ENCODE measurements at regions not wholly inside any gene's neighbourhood (a gene's known extent, or its start where the extent isn't known, plus 50 kb on each side); places are given as distances from the start of the nearest gene placed in this dataset.

DNA sequence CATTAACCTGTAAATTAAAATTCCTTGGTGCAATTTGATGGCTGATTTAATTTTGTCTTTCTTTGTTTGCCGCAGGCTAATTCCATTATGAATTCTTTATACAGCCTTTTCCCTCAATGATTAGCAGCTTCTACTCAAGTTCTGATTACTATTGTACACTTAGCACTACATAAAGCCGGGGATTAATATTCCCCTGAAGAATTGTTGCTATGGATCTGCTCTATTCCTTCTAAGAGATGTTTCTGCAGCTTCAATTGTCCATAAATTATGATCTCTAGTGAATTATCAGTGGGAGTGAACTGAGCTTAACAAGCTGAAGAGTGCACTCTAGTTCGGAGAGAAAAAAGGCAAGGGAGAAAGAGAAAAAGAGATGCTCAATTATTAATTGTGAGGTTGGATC, 433.7 kb upstream of the SPRED2 start:
- Histone ChIP-seq H3K9ac (no peak overlapping the region), H3K4me3 (ENCODE audit: low read depth, low read length) (no peak overlapping the region)

DNA sequence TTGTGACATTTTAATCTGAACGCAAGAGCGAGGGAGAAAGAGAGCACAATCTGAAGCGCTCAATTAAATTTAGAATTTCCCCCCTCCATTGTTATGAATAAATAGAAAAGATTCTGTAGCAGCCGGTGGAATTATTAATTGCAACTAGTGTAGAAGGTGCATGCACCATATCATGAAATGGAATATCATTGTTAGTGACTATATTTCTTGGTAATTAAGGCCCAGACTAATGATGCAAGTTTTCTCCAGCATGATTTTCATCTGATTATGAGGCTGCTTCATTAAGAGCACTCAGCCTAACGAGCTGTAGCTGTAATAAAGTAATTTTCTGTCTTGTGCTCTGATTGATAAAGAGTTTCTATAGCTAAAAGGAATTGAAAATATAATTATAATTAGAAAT, 432.2 kb upstream of the SPRED2 start:
- Histone ChIP-seq H3K27ac (no peak overlapping the region), H3K4me1 (no peaks in the 10 kb centered on the region), H3K36me3 (ENCODE audit: control insufficient read depth, insufficient read depth, low read length) (no peaks in the 10 kb centered on the region), H3K9ac (no peak overlapping the region), H2AFZ (no peak overlapping the region), H3K4me3 (ENCODE audit: low read depth, low read length) (no peak overlapping the region), H3K4me2 (ENCODE audit: low read length) (no peak overlapping the region), H3K27me3 (ENCODE audit: control insufficient read depth, insufficient read depth, low read length) (no peaks in the 10 kb centered on the region), H3K79me2 (no peaks in the 10 kb centered on the region), H3K9me3 (ENCODE audit: control insufficient read depth, low read length) (no peaks in the 10 kb centered on the region)
- TF ChIP-seq, protein P1, sequence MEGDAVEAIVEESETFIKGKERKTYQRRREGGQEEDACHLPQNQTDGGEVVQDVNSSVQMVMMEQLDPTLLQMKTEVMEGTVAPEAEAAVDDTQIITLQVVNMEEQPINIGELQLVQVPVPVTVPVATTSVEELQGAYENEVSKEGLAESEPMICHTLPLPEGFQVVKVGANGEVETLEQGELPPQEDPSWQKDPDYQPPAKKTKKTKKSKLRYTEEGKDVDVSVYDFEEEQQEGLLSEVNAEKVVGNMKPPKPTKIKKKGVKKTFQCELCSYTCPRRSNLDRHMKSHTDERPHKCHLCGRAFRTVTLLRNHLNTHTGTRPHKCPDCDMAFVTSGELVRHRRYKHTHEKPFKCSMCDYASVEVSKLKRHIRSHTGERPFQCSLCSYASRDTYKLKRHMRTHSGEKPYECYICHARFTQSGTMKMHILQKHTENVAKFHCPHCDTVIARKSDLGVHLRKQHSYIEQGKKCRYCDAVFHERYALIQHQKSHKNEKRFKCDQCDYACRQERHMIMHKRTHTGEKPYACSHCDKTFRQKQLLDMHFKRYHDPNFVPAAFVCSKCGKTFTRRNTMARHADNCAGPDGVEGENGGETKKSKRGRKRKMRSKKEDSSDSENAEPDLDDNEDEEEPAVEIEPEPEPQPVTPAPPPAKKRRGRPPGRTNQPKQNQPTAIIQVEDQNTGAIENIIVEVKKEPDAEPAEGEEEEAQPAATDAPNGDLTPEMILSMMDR (IDR thresholded peaks at IDR 0.05) = no peak

More for the DNA sequence above, 433.7 kb upstream of the SPRED2 start:
- Histone ChIP-seq H3K27me3 (ENCODE audit: control insufficient read depth, insufficient read depth, low read length) (no peaks in the 10 kb centered on the region), H3K36me3 (ENCODE audit: control insufficient read depth, insufficient read depth, low read length) (no peaks in the 10 kb centered on the region), H3K27ac (no peak overlapping the region), H2AFZ (no peak overlapping the region), H3K4me1 (no peaks in the 10 kb centered on the region), H3K4me2 (ENCODE audit: low read length) (no peak overlapping the region), H3K79me2 (no peaks in the 10 kb centered on the region), H3K9me3 (ENCODE audit: control insufficient read depth, low read length) (no peaks in the 10 kb centered on the region)
- TF ChIP-seq, protein P1 (IDR thresholded peaks at IDR 0.05) = no peak

DNA sequence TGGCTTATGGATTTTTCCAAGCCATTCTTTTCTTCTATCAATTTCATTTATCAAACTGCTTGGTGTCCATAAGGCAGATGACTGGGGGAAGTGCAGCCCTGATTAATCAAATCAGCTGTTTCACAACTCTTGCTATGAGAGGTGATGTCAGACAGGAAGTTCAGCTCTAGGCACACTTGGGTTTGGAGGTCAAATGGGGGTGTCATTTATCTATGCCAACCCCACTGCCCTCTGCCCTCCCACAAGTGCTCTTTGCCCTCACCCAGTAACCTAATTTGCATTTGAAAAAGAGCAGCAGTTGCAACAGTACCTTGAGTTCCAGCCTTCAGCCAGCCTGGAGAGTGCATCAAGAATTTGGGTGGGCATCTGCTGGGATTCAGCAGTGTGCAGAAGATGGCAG, 431.3 kb upstream of the SPRED2 start:
- Histone ChIP-seq H3K9ac (no peak overlapping the region), H3K9me3 (ENCODE audit: control insufficient read depth, low read length) (no peaks in the 10 kb centered on the region), H3K4me3 (ENCODE audit: low read depth, low read length) (no peak overlapping the region), H3K36me3 (ENCODE audit: control insufficient read depth, insufficient read depth, low read length) (no peaks in the 10 kb centered on the region), H2AFZ (no peak overlapping the region), H3K4me2 (ENCODE audit: low read length) (no peak overlapping the region), H3K79me2 (no peaks in the 10 kb centered on the region), H3K27me3 (ENCODE audit: control insufficient read depth, insufficient read depth, low read length) (no peaks in the 10 kb centered on the region), H3K4me1 (no peaks in the 10 kb centered on the region), H3K27ac (no peak overlapping the region)
- TF ChIP-seq, protein P1 (IDR thresholded peaks at IDR 0.05) = no peak

DNA sequence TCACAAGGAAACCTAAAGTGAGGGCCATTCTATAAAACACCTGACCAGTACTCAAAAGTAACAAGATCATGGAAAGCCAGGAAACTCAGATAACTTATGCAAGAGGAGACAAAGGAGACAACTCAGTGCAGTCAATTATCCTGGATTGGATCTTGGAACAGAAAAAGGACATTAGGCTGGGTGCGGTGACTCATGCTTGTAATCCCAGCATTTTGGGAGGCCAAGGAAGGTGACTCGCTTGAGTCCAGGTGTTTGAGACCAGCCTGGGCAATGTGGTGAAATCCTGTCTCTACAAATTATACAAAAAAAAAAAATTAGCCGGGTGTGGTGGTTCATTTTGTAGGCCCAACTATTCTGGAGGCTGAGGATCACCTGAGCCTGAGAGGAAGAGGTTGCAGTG, 424.5 kb upstream of the SPRED2 start:
- TF ChIP-seq, protein P1 (IDR thresholded peaks at IDR 0.05) = no peak
- no peak overlapping the region for H3K27ac ChIP-seq

DNA sequence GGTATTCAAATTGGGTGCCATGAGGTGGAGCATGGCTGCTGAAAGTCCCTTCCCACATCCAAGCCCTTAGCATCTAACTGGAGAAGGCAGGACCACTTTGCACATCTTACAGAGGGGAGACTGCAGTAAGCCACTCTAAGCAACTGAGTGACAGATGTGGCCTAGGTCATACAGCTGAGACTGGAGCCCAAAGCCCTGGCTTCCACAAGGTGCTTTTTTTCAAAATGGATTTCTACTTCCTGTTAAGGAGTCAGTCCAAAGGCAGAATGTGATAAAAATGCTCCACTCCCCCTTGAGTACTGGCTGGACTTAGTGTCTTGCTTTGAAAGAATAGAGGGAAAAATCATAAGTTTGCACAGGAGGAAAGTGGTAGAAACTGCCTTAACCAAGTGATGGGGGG, 424.0 kb upstream of the SPRED2 start:
- Histone ChIP-seq H3K27me3 (ENCODE audit: control insufficient read depth, insufficient read depth, low read length) (no peaks in the 10 kb centered on the region), H3K9ac (no peak overlapping the region), H3K27ac (no peak overlapping the region), H2AFZ (no peak overlapping the region), H3K4me3 (ENCODE audit: low read depth, low read length) (no peak overlapping the region), H3K4me2 (ENCODE audit: low read length) (no peak overlapping the region), H3K4me1 (no peaks in the 10 kb centered on the region), H3K79me2 (no peaks in the 10 kb centered on the region), H3K36me3 (ENCODE audit: control insufficient read depth, insufficient read depth, low read length) (no peaks in the 10 kb centered on the region), H3K9me3 (ENCODE audit: control insufficient read depth, low read length) (no peaks in the 10 kb centered on the region)
- TF ChIP-seq, protein P1 (IDR thresholded peaks at IDR 0.05) = no peak

More for the DNA sequence above, 424.5 kb upstream of the SPRED2 start:
- no peak overlapping the region for H3K9ac ChIP-seq
- H3K36me3 ChIP-seq (ENCODE audit: control insufficient read depth, insufficient read depth, low read length) = no peaks in the 10 kb centered on the region
- H2AFZ ChIP-seq = no peak overlapping the region
- H3K4me1 ChIP-seq = no peaks in the 10 kb centered on the region
- no peak overlapping the region for H3K4me2 ChIP-seq (ENCODE audit: low read length)
- no peak overlapping the region for H3K4me3 ChIP-seq (ENCODE audit: low read depth, low read length)
- H3K79me2 ChIP-seq = no peaks in the 10 kb centered on the region
- H3K9me3 ChIP-seq (ENCODE audit: control insufficient read depth, low read length) = no peaks in the 10 kb centered on the region
- H3K27me3 ChIP-seq (ENCODE audit: control insufficient read depth, insufficient read depth, low read length) = no peaks in the 10 kb centered on the region
